ENCODE measurements at regions not wholly inside any gene's neighbourhood (a gene's known extent, or its start where the extent isn't known, plus 50 kb on each side); places are given as distances from the start of the nearest gene placed in this dataset.

DNA sequence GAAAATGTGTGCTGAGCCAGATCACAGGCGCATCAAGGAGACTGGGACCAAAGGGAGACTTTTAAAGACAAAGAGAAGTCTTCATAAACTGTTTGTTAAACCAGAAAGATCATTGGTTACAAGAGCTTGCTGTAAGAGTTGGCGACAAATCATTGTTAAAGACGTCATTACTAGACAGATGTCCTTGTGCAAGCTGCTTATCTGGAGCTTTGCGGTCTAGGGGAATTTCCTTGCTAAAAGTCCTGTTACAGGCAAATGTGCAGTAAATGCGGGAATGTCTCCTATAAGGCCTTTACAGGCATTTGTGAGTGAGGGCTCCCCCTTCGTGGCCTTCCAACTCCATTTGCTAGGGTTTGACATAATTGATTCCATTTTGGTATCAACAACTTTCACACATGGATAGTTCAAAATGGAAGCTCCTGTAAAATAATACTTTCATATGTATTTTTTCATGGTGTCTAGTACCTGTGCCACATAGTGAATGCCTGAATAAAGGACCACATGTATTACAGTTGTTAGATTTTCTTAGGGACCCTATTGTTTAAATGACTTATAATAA is 362.4 kb downstream of the UTRN start:
- TF ChIP-seq POLR2A (IDR thresholded peaks at IDR 0.05; ENCODE audit: control extremely low read depth in 1 of 2, low read depth in 2 of 2, low read length in 2 of 2): no peak
- TF ChIP-seq CTCF (IDR thresholded peaks at IDR 0.05; ENCODE audit: control extremely low read depth in 1 of 3, insufficient read depth in 1 of 3, low read depth in 1 of 3, low read length in 3 of 3): no peak
- TF ChIP-seq POLR2AphosphoS5 (IDR thresholded peaks at IDR 0.05; ENCODE audit: low read depth, low read length): no peak
- TF ChIP-seq, protein P1, sequence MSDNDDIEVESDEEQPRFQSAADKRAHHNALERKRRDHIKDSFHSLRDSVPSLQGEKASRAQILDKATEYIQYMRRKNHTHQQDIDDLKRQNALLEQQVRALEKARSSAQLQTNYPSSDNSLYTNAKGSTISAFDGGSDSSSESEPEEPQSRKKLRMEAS (IDR thresholded peaks at IDR 0.05): no peak
- no peak for TF ChIP-seq CEBPB (IDR thresholded peaks at IDR 0.05; ENCODE audit: low read depth, low read length)
- no peak for TF ChIP-seq SUZ12 (IDR thresholded peaks at IDR 0.05; ENCODE audit: low read length)
- TF ChIP-seq, protein P2, sequence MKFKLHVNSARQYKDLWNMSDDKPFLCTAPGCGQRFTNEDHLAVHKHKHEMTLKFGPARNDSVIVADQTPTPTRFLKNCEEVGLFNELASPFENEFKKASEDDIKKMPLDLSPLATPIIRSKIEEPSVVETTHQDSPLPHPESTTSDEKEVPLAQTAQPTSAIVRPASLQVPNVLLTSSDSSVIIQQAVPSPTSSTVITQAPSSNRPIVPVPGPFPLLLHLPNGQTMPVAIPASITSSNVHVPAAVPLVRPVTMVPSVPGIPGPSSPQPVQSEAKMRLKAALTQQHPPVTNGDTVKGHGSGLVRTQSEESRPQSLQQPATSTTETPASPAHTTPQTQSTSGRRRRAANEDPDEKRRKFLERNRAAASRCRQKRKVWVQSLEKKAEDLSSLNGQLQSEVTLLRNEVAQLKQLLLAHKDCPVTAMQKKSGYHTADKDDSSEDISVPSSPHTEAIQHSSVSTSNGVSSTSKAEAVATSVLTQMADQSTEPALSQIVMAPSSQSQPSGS (IDR thresholded peaks at IDR 0.05; ENCODE audit: low read length): no peak
- no peak for TF ChIP-seq NRF1 (IDR thresholded peaks at IDR 0.05; ENCODE audit: low read depth, low read length)
- no peak for TF ChIP-seq RNF2 (IDR thresholded peaks at IDR 0.05; ENCODE audit: borderline replicate concordance, low read depth, low read length, missing control alignments, poor library complexity, severe bottlenecking)
- TF ChIP-seq ZNF274 (IDR thresholded peaks at IDR 0.05; ENCODE audit: borderline replicate concordance, extremely low read depth, low read length): no peak
- TF ChIP-seq EZH2 (IDR thresholded peaks at IDR 0.05; ENCODE audit: low read depth, low read length, severe bottlenecking): no peak
- TF ChIP-seq JUN (IDR thresholded peaks at IDR 0.05; ENCODE audit: low read depth, low read length): no peak
- no peak for TF ChIP-seq TEAD4 (IDR thresholded peaks at IDR 0.05; ENCODE audit: low read depth, low read length)
- no peak for TF ChIP-seq PHF8 (conservative IDR thresholded peaks at IDR 0.05; ENCODE audit: low read depth, low read length)

Measured in H1 (cell line).